ENCODE measurements at regions not wholly inside any gene's neighbourhood (a gene's known extent, or its start where the extent isn't known, plus 50 kb on each side); places are given as distances from the start of the nearest gene placed in this dataset.
A peak's percentile ranks its signal among the peaks of the same experiment; 100 is the strongest.

DNA sequence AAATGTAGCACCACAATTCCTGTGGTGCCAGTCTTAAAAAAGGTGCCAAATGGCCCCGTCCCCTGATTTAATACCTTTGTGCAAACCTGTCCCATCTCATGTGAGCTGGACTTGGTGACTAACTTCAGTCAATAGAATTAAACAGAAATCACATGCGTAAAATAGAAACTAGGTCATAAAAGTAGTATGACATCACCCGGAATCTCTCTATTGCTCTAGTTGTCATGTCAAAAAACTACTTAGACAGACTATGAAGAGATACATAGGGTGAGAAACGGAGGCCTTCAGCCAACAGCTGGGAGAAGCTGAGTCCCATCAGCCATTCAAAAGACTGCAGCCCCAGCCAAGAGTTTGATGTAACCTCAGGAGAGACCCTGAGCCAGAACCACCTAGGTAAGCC, 293.5 kb upstream of the HS3ST1 start:
- DNase-seq, result no peak
- Histone ChIP-seq H3K27ac (no peak overlapping the region), H3K27me3 (no peaks in the 10 kb centered on the region), H3K4me3 (no peak overlapping the region), H3K9me3 (no peaks in the 10 kb centered on the region), H3K36me3 (no peaks in the 10 kb centered on the region), H3K4me1 (no peaks in the 10 kb centered on the region)
- intact Hi-C loops (cut with DNase I), result no loop called here
- TF ChIP-seq POLR2A (IDR thresholded peaks at IDR 0.05), result no peak
- TF ChIP-seq CTCF (IDR thresholded peaks at IDR 0.05), result no peak
- 65% methylated on average over 2 of the region's 4 CpGs for WGBS (ENCODE audit: insufficient coverage, low coverage, low lambda C conversion rate, missing lambda C conversion rate)
- ATAC-seq, result no peak

DNA sequence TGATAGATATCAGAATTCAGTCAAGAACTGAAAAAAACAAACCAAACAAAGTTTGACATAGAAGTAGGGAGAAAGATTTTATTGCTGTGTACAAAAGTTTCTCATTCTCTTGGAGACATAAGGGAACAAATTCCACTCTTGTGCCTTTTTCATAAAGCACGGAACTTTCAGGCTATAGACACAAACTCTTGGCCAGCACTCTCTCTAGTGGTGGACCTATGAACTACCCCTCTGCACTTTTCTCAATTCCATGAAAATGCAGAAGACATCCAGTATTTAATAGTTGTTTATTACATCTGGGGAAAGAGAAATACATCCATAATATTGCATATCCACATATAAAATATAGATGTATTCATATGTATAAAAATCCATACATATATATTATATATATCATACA, 291.6 kb upstream of the HS3ST1 start:
- Histone ChIP-seq H3K27me3 (no peaks in the 10 kb centered on the region), H3K9me3 (no peaks in the 10 kb centered on the region), H3K4me3 (no peak overlapping the region), H3K27ac (no peak overlapping the region), H3K4me1 (no peaks in the 10 kb centered on the region), H3K36me3 (no peaks in the 10 kb centered on the region)
- TF ChIP-seq CTCF (IDR thresholded peaks at IDR 0.05) (peak; percentile 43 to 68 (median 61)), POLR2A (IDR thresholded peaks at IDR 0.05) (no peak)
- intact Hi-C loops (cut with DNase I), result no loop called here
- ATAC-seq (peak; percentile 50 to 82 (median 66)), DNase-seq (no peak)
- 0% methylated on average over 1 of the region's 1 CpG for WGBS (ENCODE audit: insufficient coverage, low coverage, low lambda C conversion rate, missing lambda C conversion rate)

- no peak overlapping the region for H3K4me3 ChIP-seq
- DNase-seq (no peak), ATAC-seq (no peak)
- no peaks in the 10 kb centered on the region for H3K36me3 ChIP-seq
- no peaks in the 10 kb centered on the region for H3K27me3 ChIP-seq
- H3K4me1 ChIP-seq, result no peaks in the 10 kb centered on the region
- no peaks in the 10 kb centered on the region for H3K9me3 ChIP-seq
- no peak overlapping the region for H3K27ac ChIP-seq
- WGBS (ENCODE audit: insufficient coverage, low coverage, low lambda C conversion rate, missing lambda C conversion rate), result 79% methylated on average over 4 of the region's 4 CpGs
- TF ChIP-seq POLR2A (IDR thresholded peaks at IDR 0.05), result no peak
- TF ChIP-seq CTCF (IDR thresholded peaks at IDR 0.05), result no peak
- intact Hi-C loops (cut with DNase I), result no loop called here
Measured at GRCh38 chr4:11719879-11720278, 291.2 kb upstream of the HS3ST1 start.

GRCh38 chr4:11715753-11716521, 287.2 kb upstream of the HS3ST1 start:
- WGBS (ENCODE audit: insufficient coverage, low coverage, low lambda C conversion rate, missing lambda C conversion rate), result 79% methylated on average over 3 of the region's 3 CpGs

More at GRCh38 chr4:11715753-11716521, 287.2 kb upstream of the HS3ST1 start:
- TF ChIP-seq CTCF (IDR thresholded peaks at IDR 0.05), result no peak
- TF ChIP-seq POLR2A (IDR thresholded peaks at IDR 0.05), result no peak
- Histone ChIP-seq H3K9me3 (no peaks in the 10 kb centered on the region), H3K27me3 (no peaks in the 10 kb centered on the region), H3K4me3 (no peak overlapping the region), H3K36me3 (no peaks in the 10 kb centered on the region), H3K27ac (no peak overlapping the region), H3K4me1 (no peaks in the 10 kb centered on the region)
- DNase-seq, result no peak
- no peak for ATAC-seq
- intact Hi-C loops (cut with DNase I), result no loop called here

Measured in right lobe of liver (tissue), 6 donors.